HG03342 (cell line): ENCODE measurements at regions not wholly inside any gene's neighbourhood (a gene's known extent, or its start where the extent isn't known, plus 50 kb on each side); places are given as distances from the start of the nearest gene placed in this dataset.
"Not testable (repeated sequence)": the region's sequence is repeated elsewhere in the genome, so short reads cannot be mapped to it uniquely, and the experiment has no call there.

Experiments used
- ATAC-seq: cut with Tn5 transposase; IDR thresholded peaks from one replicate; pipeline ENCODE4 v1.9.1; 2021; ENCODE audit warnings: mild to moderate bottlenecking, moderate library complexity; ENCODE audit not compliant: unreplicated experiment

- no peak for ATAC-seq
These were observed 255.6 kb upstream of the ZFP64 start for GRCh38 chr20:52447225-52447551.

DNA sequence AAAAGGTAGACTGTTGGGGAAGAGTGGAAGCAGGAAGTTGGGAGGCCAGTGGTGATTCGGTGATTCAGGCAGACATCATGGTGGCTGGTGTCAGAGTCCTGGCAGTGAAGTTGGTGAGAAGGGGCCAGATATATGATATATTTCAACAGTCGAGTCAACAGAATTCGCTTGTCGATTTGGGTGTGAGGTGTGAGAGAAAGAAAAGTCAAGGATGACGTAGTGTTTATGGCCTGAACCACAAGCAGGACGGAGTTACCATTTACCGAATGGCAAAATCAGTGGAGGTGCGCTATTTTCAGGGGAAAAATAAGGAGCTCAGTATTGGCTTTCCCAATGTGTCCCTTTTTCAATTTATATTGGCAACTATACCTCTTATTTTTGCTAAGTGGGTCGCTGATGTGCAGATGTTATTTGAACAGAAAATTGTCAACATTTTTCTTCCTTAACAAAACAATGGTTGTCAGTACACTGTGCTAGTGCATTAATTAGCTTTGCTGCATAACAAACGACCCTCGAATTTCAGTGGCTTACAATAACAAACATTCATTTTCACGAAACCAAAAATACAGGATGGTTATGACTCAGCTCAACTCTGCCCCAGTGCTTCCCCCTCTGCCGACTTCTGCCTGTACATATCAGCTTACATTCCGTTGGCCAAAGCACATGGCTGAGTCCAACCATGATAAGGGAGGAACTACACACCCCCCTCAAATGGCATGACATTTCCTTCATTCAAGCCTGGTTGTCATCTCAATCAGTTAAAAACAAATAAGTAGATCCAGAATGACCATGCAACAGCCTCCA lies 255.0 kb upstream of the ZFP64 start:
- no peak for ATAC-seq

DNA sequence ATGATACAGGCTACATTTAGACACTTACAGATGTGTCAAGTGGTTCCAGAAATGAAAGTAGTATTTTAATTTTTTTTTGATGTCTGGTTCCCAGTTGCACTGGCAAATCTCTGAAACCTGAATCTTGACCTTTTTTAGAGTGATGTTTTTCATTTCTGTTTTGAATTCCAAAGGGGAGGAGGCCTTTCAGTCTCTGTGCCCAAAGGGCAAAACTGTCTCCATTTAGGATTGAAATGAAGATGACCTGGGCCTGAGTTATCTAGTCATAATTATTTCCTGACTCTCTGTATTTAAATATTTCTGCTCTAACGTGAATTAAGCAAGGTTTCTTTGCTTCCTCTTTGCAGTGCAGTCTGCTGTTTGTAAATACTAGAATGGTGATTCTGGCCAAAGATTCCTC lies 252.9 kb upstream of the ZFP64 start:
- no peak for ATAC-seq

GRCh38 chr20:52443874-52444273 lies 252.3 kb upstream of the ZFP64 start:
- no peak for ATAC-seq

- ATAC-seq: no peak
These were observed 250.1 kb upstream of the ZFP64 start for GRCh38 chr20:52441710-52442109.

DNA sequence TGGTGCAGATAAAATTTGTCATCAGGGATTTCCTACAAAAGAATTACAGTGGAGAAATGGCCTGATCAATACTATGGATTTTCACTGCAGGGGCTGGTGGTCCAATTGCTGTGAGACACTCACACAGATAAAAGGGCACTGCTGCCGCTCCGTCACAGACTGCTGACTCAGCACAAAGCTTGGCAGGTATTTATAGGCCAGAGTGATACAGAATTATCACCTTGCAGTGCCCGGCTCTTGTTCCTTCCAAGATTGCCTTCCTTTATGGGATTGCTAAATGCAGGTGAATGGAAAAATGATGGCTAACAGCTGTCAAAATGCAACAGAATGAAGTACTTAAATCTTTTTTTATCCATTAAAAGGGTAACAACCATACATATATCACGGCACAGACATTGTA lies 247.8 kb upstream of the ZFP64 start:
- ATAC-seq: no peak

DNA sequence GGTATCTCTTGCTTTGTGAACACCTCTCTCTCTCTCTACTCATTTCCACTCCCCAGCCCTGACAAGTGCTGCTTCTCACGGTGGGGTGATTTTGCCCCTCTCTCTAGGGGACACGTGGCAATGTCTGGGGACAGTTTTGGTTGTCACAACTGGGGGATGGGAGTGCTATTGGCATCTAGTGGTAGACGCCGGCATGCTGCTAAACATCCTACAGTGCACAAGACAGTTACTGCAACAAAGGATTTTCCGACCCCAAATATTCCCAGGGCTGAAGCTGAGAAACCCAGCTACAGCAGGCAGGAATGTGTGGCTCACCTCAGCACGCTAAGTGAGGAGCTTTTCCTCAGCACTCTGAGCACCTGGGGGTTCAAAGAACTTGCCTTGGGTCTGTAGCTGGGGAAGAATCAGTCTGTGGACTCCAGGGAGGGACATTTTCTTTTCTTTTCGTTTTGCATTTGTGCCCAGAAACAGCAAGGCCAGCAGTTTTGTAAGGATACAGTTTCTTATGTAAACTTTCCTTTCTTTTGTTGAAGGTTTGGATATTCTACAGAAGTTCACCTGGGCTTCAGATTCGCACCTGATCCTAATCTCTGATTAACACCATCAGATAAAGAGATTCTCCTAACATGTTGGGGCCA lies 246.9 kb upstream of the ZFP64 start:
- ATAC-seq: no peak

GRCh38 chr20:52434453-52434852 lies 242.9 kb upstream of the ZFP64 start:
- no peak for ATAC-seq

DNA sequence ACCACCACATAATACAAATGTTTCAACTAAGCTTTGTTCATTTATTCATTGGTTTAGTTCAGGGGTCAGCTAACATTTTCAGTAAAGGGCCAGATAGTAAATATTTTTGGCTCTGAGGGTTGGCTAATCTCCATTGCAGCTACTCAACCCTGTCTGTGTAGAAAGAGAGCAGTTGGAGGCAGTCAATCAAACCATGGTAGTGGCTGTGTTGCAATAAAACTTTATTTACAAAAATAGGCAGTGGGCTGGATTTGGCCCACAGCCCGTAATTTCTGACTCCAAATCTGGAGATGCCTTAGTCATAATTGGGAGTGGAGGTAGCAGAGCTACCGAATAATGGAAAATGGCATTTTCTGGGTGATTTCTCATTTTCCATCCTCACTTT lies 242.5 kb upstream of the ZFP64 start:
- ATAC-seq: no peak

GRCh38 chr20:52433326-52434040 lies 241.9 kb upstream of the ZFP64 start:
- no peak for ATAC-seq

GRCh38 chr20:52432740-52433139 lies 241.2 kb upstream of the ZFP64 start:
- ATAC-seq: no peak

DNA sequence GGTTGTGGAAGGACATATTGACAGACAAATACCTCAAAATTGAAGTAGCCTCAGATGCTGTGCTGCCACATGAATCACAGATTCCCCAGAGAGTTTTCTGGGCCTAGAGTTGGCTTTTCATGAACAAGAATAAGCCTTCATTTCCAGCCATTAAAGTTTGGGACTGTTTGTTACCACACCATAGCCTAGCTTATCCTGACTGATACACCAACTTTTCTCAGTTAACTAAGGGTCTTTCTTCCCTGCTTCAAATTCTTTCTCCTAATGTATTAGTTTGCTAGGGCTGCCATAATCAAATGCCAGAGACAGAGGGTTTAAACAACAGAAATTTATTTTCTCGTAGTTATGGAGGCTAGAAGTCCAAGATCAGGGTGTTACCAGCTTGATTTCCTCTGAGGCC lies 237.4 kb upstream of the ZFP64 start:
- ATAC-seq: no peak

GRCh38 chr20:52427960-52428359 lies 236.4 kb upstream of the ZFP64 start:
- no peak for ATAC-seq

DNA sequence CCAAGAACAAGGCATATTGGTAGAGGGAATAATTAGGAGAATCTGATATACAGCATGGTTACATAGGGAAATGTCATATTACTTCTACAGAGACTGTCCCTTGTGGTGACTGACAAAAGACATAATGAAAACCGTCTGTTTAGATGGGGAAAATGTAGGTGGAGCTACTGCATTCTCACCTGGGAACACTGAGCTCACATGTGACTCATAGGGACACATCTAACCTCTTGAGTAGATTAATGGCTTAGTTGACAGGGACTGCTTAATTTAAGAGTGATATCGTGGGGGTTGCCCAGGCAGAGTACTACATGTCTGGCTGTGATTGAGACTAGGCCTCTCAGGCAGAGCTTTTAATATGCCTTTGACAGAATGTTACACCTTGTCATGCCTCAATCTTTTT lies 235.3 kb upstream of the ZFP64 start:
- ATAC-seq: no peak

- ATAC-seq: no peak
These were observed 234.1 kb upstream of the ZFP64 start for GRCh38 chr20:52425701-52426100.

DNA sequence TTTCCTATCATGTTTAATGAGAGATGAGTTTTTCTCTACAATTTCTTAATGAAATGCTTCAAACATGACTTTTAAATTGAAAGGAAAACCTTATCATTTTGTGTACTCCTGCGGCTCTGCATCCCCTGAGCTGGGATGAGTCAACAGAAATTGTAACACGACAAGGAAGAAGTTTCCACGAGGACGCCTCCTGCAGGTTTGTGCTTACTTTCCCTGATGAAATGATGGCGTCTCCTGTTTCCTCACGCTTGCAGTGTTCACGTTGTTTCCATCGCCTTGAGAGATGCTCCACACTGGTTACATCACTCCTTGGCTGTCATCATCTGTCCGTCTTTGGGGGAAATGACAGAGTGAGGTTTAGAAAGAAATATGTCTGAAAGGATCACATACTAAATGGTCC lies 233.7 kb upstream of the ZFP64 start:
- ATAC-seq: no peak

GRCh38 chr20:52424357-52424942 lies 232.9 kb upstream of the ZFP64 start:
- ATAC-seq: not testable (repeated sequence)

DNA sequence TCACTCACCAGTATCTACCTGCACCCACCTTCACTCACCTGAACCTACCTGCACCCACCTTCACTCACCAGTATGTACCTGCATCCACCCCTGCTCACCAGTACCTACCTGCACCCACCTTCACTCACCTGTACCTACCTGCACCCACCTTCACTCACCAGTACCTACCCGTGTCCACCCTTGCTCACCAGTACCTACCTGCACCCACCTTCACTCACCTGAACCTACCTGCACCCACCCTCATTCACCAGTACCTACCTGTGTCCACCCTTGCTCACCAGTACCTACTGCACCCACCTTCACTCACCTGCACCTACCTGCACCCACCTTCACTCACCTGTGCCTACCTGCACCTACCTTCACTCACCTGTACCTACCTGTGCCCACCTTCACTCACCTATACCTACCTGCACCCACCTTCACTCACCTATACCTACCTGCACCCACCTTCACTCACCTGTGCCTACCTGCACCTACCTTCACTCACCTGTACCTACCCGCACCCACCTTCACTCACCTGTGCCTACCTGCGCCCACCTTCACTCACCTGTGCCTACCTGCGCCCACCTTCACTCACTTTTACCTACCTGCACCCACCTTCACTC lies 232.1 kb upstream of the ZFP64 start:
- ATAC-seq: not testable (repeated sequence)

- no peak for ATAC-seq
These were observed 231.2 kb upstream of the ZFP64 start for GRCh38 chr20:52422574-52423336.

- ATAC-seq: no peak
These were observed 229.2 kb upstream of the ZFP64 start for GRCh38 chr20:52420805-52421204.

- ATAC-seq: no peak
These were observed 227.6 kb upstream of the ZFP64 start for GRCh38 chr20:52419205-52419604.
